ENCODE measurements at regions not wholly inside any gene's neighbourhood (a gene's known extent, or its start where the extent isn't known, plus 50 kb on each side); places are given as distances from the start of the nearest gene placed in this dataset.
A peak's percentile ranks its signal among the peaks of the same experiment; 100 is the strongest.

DNA sequence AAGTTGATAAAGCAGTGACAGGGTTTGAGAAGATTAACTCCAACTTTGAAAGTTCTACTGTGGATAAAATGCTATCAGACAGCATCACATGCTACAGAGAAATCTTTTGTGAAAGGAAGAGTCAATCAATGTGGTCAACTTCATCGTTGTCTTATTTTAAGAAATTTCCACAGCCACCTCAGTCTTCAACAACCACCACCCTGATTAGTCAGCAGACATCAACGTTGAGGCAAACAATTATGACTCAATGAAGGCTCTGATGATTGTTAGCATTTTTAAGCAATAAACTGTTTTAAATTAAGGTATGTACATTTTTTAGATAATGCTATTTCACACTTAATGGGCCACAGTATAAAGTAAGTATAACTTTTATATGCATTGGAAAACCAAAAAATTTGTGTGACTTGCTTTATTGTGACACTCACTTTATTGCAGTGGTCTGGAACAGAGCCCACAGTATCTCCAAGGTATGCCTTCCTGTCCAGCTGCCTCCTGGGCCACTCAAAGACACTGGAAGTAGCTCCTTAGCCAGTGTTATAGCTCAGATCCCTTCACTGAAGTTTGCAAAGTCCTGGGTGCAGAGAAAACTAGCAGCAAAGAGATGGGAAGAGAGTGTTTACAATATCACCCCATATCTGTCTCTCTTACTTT is 293.1 kb downstream of the ARHGAP12 start:
- DNase-seq = no peak

DNA sequence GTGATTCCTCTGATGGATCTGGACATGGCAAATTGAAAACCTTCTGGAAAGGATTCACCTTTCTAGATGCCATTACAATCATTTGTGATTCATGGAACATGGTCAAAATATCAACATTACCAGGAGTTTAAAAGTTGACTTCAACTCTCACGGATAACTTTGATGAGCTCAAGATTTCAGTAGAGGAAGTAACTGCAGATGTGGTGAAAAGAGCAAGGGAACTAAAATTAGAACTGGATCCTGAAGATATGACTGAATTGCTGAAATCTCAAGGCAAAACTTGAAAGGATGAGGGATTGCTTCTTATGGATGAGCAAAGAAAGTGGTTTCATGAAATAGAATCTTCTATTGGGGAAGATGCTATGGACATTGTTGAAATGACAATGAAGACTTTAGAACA is 293.6 kb downstream of the ARHGAP12 start:
- no peak for DNase-seq

DNA sequence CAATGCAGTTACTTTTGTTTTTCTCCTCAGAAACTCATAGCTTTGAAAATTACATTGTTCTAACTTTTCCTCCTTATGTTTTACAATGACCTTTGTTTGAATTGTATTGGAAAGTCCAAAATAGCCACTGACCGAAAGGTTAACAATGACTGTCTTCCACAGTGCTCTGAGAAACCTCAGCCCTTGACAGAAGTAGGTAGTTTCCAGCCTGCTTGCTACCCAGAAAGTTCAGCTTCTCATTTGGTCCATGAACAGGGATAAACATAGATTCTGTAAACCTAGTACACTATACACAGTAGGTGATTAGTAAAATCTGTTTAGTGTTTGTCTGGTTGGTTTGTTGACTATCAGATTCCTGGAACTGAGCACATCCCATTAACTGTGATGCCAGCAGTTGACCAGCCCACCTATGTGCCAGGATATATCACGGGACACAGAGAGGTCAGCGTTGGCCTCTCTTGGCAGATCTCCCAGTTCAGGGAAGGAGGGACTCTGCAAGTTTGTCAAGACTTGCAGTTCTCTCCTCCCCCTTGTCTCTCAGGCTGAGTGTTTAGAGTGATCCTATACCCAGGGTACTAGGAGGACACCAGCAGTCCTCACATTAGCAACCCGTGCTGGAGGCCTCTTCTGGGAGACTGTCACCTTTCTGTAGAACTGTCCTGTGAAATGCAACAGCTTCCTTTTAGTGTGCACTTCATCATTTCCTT is 297.6 kb downstream of the ARHGAP12 start:
- no peak for DNase-seq

DNA sequence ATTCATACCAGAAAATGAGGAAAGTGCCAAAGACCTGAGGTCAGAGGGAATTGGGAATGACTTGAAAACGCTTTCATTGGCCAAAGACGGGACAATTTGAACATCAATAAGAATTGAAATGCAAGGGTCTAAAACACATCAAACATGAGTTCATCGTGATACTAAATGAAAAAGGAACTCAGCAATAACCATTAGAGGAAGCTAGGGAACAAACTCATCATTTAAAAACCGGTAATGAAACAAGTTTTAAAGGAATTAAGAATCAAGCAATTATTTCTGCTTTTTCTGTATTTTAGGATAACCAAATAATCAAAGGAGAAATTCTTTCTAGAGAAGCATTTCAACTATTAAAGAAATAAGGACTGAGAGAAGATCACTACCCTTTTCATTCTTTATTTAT is 303.1 kb downstream of the ARHGAP12 start:
- DNase-seq = no peak

DNA sequence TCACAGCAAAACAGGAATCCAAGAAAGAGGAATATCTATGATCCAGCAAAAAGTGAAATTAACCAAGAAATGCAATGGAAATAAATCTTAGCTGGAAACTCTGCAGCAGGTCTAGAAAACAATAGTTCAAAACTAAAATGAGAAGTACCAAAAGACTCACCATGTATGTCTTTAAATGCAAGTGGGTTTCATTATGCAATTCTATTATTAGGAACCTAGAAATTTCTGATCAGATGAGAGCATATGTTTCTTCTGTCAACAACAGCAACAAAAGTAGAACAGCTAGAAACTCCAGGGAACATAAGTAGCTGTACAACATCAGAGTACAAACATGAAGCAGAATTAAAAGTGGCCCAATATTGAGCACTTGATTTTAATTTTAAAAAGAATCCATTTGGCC is 304.0 kb downstream of the ARHGAP12 start:
- DNase-seq = no peak

DNA sequence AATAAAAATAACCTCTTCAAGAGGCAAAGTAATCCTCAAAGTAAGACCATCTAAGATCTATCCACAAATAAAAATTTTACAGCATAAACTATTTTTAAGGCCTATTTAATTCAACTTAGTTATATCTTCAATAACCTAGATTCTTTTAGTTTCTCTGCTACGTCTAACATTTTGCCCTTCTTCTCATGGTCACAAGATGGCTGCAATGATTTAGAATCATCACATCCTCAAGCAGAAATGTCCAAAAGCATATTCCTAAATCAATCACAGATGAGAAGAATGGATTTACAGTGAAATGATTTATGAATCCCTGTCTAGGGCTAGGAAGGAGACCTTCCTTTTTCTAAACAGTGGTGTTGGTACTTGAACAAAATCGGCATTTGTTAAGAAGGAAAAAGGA is 304.7 kb downstream of the ARHGAP12 start:
- no peak for DNase-seq

- DNase-seq = no peak
Observed at GRCh38 chr10:31623466-31623865, 304.4 kb downstream of the ZEB1 start.

GRCh38 chr10:31622978-31623377 is 304.0 kb downstream of the ZEB1 start:
- no peak for DNase-seq

- no peak for DNase-seq
Observed at GRCh38 chr10:31621733-31622132, 302.7 kb downstream of the ZEB1 start.

- peak; percentile 47 for DNase-seq
Observed at GRCh38 chr10:31620226-31621151, 301.5 kb downstream of the ZEB1 start.

- no peak for DNase-seq
Observed at GRCh38 chr10:31619531-31620061, 300.6 kb downstream of the ZEB1 start.

GRCh38 chr10:31618541-31619291 is 299.7 kb downstream of the ZEB1 start:
- no peak for DNase-seq

DNA sequence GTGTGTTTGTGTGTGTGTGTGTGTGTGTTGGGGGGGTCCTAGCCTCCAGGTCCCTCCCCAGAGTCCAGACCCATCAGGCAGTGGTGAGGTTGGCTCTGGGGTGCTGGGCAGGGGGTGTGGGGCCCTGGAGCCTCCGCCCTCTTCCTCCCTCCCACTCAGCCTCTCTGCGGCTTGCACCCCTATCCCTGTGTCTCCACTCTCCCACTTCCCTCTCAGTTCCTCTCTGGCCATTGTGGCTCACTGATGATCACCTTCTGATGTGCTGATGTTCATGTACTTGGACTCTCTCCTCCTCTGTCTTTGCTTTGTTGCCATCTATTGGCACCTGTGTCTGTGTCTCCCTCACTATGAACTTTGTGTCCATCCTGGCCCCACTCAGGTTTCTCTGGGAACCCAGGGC is 298.7 kb downstream of the ZEB1 start:
- DNase-seq = no peak

GRCh38 chr10:31617133-31617532 is 298.1 kb downstream of the ZEB1 start:
- DNase-seq = no peak

DNA sequence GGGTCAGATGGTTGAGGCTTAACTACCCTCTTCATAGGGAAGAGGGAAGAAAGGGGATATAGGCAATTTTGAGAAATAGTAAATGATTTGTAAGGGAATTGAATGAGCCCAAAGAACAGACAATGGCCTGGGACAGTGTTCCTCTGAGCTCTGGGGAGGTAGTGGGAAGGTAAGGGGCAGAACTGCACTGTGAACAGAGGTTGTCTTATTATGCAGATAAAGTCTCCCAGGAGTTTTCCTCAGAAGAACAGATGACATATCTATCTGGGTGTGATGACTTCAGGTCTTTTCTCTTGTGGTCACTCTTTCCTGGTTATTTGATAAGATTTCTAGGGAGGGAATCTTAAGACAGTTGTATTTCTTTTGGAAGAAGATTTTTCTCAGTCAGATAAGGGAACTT is 296.1 kb downstream of the ZEB1 start:
- DNase-seq = no peak

DNA sequence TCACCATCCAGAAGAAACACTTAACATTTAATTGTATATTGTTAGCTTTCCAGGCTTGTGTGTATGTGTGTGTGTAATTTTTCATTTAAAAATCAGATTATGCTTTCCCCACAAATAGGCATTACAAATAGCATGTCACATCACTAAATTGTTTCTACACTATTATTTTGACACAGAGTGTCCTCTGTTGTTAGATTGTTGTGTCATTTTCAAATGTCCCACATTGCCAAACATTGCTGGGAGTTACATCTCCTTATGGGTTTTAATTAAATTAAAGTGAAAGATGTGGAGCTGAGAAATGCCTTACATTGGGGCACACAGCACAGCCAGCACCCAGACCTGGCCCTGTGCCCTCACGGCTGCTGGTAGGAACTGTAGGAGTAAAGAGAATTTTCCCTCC is 295.6 kb downstream of the ZEB1 start:
- no peak for DNase-seq

DNA sequence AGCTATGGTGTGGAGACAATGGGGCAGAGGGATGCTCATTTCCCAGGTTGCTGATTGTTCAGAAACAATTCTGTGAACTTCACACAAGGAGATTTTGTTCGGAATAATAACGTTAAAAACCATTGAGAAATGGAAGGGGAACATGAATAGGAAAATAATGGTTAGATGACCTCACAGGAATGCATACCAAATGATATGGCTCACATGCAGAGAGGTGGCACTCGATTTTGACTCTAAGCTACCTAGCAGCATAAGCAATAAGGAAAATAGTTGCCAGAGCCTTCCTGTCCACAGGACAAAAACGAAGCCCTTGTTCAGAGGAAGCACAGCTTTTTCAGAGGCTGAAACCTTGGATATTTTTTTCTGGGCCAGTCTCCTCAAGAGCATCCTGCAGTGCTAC is 293.1 kb downstream of the ZEB1 start:
- no peak for DNase-seq

- no peak for DNase-seq
Observed at GRCh38 chr10:31611161-31611560, 292.1 kb downstream of the ZEB1 start.

DNA sequence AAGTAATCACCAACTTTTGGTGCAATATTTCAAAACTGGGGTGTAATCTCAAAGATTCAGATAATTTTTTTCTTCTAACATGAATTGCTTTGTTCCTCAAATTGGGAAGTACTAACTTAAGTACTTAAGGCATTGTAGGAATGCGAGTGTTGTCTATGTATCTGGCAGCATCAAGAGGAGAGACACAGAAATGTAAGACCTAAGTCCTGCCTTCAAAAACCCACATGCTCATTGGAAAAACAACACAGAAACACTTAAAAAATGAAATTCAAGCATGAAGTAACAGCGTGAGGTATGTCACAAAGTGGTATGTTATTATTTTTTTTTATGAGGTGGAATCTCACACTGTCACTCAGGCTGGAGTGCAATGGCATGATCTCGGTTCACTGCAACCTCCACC is 288.5 kb downstream of the ZEB1 start:
- DNase-seq = no peak

GRCh38 chr10:31606841-31607240 is 287.8 kb downstream of the ZEB1 start:
- no peak for DNase-seq

DNA sequence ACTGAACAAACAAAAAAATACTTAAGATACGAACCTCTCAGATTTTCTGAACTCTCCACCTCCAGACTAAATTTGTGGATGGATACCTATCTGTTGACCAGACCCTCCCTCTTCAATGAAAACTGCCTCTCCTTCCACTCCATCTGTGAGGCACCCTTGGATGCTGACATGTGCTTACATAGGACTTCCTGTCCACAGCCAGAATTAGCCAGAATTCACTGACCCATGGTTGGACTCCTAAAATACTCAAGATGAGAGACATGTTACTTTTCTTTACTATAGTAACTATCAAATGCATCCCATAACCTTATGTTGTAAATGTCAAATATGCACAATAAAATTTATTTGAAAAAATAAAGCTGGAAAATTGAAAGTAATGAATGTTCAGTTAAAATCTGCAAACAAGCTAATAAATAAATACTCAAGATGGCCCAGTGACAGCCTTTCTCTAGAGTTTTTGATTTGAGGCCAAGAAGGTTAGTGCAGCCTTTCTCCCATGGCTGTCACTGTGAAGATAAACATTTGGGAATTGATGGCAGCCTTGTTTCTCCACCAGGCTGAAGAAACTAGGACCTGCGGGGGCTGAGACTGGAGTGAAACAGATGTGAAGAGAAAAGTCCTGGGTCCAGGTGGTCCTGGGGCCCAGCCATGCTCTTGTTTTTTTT is 287.0 kb downstream of the ZEB1 start:
- DNase-seq = no peak

DNA sequence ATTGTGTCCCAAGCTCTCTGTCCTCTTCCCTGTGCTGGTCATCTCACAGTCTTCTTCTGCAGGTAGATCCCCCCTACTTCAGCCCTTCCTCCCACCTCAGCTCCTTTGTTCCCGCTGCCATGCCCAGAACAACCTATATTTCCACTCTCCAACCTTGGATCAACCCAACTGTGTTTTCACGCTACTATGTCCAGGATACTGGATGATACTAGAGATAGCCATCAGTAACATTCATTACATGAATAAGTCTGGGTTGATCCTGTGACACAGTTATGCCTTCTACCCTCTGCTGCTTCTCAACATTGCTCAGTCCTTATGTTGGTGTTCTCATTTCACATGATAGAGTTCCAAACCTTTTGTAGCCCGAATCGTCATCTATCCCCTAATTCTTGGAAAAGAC is 286.4 kb downstream of the ZEB1 start:
- no peak for DNase-seq

All from 8988T (cell line).